GM18511 (cell line): ENCODE measurements at regions not wholly inside any gene's neighbourhood (a gene's known extent, or its start where the extent isn't known, plus 50 kb on each side); places are given as distances from the start of the nearest gene placed in this dataset.

ENCODE experiments used
- ATAC-seq: cut with Tn5 transposase; IDR thresholded peaks from one replicate; pipeline ENCODE4 v1.9.1; 2021; ENCODE audit warnings: mild to moderate bottlenecking, moderate library complexity; ENCODE audit not compliant: unreplicated experiment

- ATAC-seq = no peak
These were observed 650.2 kb downstream of the ZNF674 start for GRCh38 chrX:45894864-45895645.

GRCh38 chrX:45889471-45889870, 655.8 kb downstream of the ZNF674 start:
- ATAC-seq = no peak

GRCh38 chrX:45888518-45888917, 656.7 kb downstream of the ZNF674 start:
- ATAC-seq = no peak

- ATAC-seq = no peak
These were observed 659.3 kb downstream of the ZNF674 start for GRCh38 chrX:45885931-45886330.

GRCh38 chrX:45879512-45879911, 665.7 kb downstream of the ZNF674 start:
- no peak for ATAC-seq

GRCh38 chrX:45876206-45876605, 669.0 kb downstream of the ZNF674 start:
- ATAC-seq = no peak

- ATAC-seq = no peak
These were observed 671.4 kb downstream of the ZNF674 start for GRCh38 chrX:45873781-45874180.

- ATAC-seq = no peak
These were observed 671.8 kb upstream of the DIPK2B start for GRCh38 chrX:45872480-45872879.

GRCh38 chrX:45868425-45868824, 667.7 kb upstream of the DIPK2B start:
- no peak for ATAC-seq

GRCh38 chrX:45862801-45863200, 662.1 kb upstream of the DIPK2B start:
- ATAC-seq = no peak

- ATAC-seq = no peak
These were observed 659.8 kb upstream of the DIPK2B start for GRCh38 chrX:45860450-45860849.

GRCh38 chrX:45859407-45859806, 658.7 kb upstream of the DIPK2B start:
- no peak for ATAC-seq

- no peak for ATAC-seq
These were observed 652.2 kb upstream of the DIPK2B start for GRCh38 chrX:45852884-45853283.

GRCh38 chrX:45851434-45851991, 650.8 kb upstream of the DIPK2B start:
- ATAC-seq = no peak

- no peak for ATAC-seq
These were observed 650.2 kb upstream of the DIPK2B start for GRCh38 chrX:45850775-45851433.

GRCh38 chrX:45850197-45850774, 649.6 kb upstream of the DIPK2B start:
- ATAC-seq = no peak

- no peak for ATAC-seq
These were observed 648.7 kb upstream of the DIPK2B start for GRCh38 chrX:45849261-45849862.

GRCh38 chrX:45847961-45848360, 647.3 kb upstream of the DIPK2B start:
- no peak for ATAC-seq

- ATAC-seq = no peak
These were observed 645.7 kb upstream of the DIPK2B start for GRCh38 chrX:45846328-45846727.

GRCh38 chrX:45845142-45845541, 644.5 kb upstream of the DIPK2B start:
- ATAC-seq = no peak

GRCh38 chrX:45843518-45843917, 642.8 kb upstream of the DIPK2B start:
- ATAC-seq = peak; percentile 46
